ENCODE measurements at regions not wholly inside any gene's neighbourhood (a gene's known extent, or its start where the extent isn't known, plus 50 kb on each side); places are given as distances from the start of the nearest gene placed in this dataset.
A peak's percentile ranks its signal among the peaks of the same experiment; 100 is the strongest.
"Not testable (repeated sequence)": the region's sequence is repeated elsewhere in the genome, so short reads cannot be mapped to it uniquely, and the experiment has no call there.

GRCh38 chr6:84635081-84635761 is 129.2 kb downstream of the TBX18 start:
- DNase-seq (ENCODE audit: low read depth), result no peak

- no peak for DNase-seq (ENCODE audit: low read depth)
Measured at GRCh38 chr6:84633771-84634170, 130.6 kb downstream of the TBX18 start.

- DNase-seq (ENCODE audit: low read depth), result not testable (repeated sequence)
Measured at GRCh38 chr6:84626527-84626926, 137.9 kb downstream of the TBX18 start.

- DNase-seq (ENCODE audit: low read depth), result no peak
Measured at GRCh38 chr6:84625506-84625905, 138.9 kb downstream of the TBX18 start.

GRCh38 chr6:84623956-84624680 is 140.3 kb downstream of the TBX18 start:
- DNase-seq (ENCODE audit: low read depth), result no peak

GRCh38 chr6:84618836-84619235 is 145.6 kb downstream of the TBX18 start:
- no peak for DNase-seq (ENCODE audit: low read depth)

GRCh38 chr6:84618046-84618752 is 146.2 kb downstream of the TBX18 start:
- no peak for DNase-seq (ENCODE audit: low read depth)

GRCh38 chr6:84615987-84616386 is 148.4 kb downstream of the TBX18 start:
- no peak for DNase-seq (ENCODE audit: low read depth)

- DNase-seq (ENCODE audit: low read depth), result no peak
Measured at GRCh38 chr6:84615113-84615850, 149.1 kb downstream of the TBX18 start.

- no peak for DNase-seq (ENCODE audit: low read depth)
Measured at GRCh38 chr6:84606860-84607259, 157.5 kb downstream of the TBX18 start.

GRCh38 chr6:84605298-84605697 is 159.1 kb downstream of the TBX18 start:
- DNase-seq (ENCODE audit: low read depth), result no peak

- no peak for DNase-seq (ENCODE audit: low read depth)
Measured at GRCh38 chr6:84601366-84601765, 163.0 kb downstream of the TBX18 start.

GRCh38 chr6:84599991-84600390 is 164.4 kb downstream of the TBX18 start:
- DNase-seq (ENCODE audit: low read depth), result no peak

GRCh38 chr6:84597238-84597875 is 167.0 kb downstream of the TBX18 start:
- DNase-seq (ENCODE audit: low read depth), result no peak

GRCh38 chr6:84596488-84596887 is 167.9 kb downstream of the TBX18 start:
- DNase-seq (ENCODE audit: low read depth), result no peak

GRCh38 chr6:84588697-84589080 is 175.7 kb downstream of the TBX18 start:
- DNase-seq (ENCODE audit: low read depth), result no peak

GRCh38 chr6:84587994-84588696 is 176.3 kb downstream of the TBX18 start:
- peak; percentile 59 for DNase-seq (ENCODE audit: low read depth)

- DNase-seq (ENCODE audit: low read depth), result not testable (repeated sequence)
Measured at GRCh38 chr6:84587202-84587940, 177.0 kb downstream of the TBX18 start.

GRCh38 chr6:84583784-84584183 is 180.6 kb downstream of the TBX18 start:
- no peak for DNase-seq (ENCODE audit: low read depth)

- no peak for DNase-seq (ENCODE audit: low read depth)
Measured at GRCh38 chr6:84582997-84583396, 181.4 kb downstream of the TBX18 start.

Measured in CMK (cell line).